ENCODE measurements at regions not wholly inside any gene's neighbourhood (a gene's known extent, or its start where the extent isn't known, plus 50 kb on each side); places are given as distances from the start of the nearest gene placed in this dataset.
"Not testable (repeated sequence)": the region's sequence is repeated elsewhere in the genome, so short reads cannot be mapped to it uniquely, and the experiment has no call there.

DNA sequence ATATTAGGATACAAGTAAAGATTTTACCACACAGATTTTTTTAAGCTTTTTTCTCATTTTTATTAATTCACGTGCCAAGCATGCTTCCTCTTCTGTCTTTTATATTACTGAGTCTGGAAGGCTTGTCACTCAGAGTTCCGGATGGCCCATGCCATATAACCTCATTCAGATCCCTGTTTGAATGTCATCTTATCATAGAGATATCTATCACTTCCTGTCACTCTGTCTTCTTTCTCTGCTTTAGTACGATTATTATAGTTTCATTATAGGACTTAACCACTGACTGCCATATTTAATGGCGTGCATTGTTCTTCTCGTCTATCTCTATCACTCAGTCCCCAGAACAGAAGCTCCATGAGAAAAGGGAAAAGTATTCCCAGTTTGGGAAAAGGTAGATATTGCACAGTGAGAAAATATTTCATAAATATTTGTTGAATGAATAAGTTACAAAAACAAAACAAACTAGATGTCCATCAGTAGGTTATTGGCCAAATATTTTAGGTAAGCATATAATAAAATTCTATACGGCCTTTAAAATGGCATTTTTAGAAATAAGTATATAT, 296.9 kb upstream of the GOT2 start:
- TF ChIP-seq, protein P1, sequence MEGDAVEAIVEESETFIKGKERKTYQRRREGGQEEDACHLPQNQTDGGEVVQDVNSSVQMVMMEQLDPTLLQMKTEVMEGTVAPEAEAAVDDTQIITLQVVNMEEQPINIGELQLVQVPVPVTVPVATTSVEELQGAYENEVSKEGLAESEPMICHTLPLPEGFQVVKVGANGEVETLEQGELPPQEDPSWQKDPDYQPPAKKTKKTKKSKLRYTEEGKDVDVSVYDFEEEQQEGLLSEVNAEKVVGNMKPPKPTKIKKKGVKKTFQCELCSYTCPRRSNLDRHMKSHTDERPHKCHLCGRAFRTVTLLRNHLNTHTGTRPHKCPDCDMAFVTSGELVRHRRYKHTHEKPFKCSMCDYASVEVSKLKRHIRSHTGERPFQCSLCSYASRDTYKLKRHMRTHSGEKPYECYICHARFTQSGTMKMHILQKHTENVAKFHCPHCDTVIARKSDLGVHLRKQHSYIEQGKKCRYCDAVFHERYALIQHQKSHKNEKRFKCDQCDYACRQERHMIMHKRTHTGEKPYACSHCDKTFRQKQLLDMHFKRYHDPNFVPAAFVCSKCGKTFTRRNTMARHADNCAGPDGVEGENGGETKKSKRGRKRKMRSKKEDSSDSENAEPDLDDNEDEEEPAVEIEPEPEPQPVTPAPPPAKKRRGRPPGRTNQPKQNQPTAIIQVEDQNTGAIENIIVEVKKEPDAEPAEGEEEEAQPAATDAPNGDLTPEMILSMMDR (IDR thresholded peaks at IDR 0.05) = no peak
- no peak for TF ChIP-seq POLR2A (IDR thresholded peaks at IDR 0.05)
- H3K27me3 ChIP-seq = no peaks in the 10 kb centered on the region
- H3K36me3 ChIP-seq = no peaks in the 10 kb centered on the region
- H3K9me3 ChIP-seq = no peaks in the 10 kb centered on the region
- no peak overlapping the region for H3K4me3 ChIP-seq
- no peak overlapping the region for H3K27ac ChIP-seq
- intact Hi-C loops (cut with DNase I; ENCODE audit: low total_unique reads) = no loop called here
- no peak for DNase-seq
- H3K4me1 ChIP-seq = no peaks in the 10 kb centered on the region

GRCh38 chr16:59021751-59022150, 287.6 kb upstream of the GOT2 start:
- intact Hi-C loops (cut with DNase I; ENCODE audit: low total_unique reads) = no loop called here
- no peak for DNase-seq
- H3K9me3 ChIP-seq = no peaks in the 10 kb centered on the region
- no peak overlapping the region for H3K4me3 ChIP-seq
- H3K4me1 ChIP-seq = no peaks in the 10 kb centered on the region
- no peaks in the 10 kb centered on the region for H3K36me3 ChIP-seq
- H3K27me3 ChIP-seq = no peaks in the 10 kb centered on the region
- TF ChIP-seq POLR2A (IDR thresholded peaks at IDR 0.05) = no peak
- TF ChIP-seq, protein P1 (IDR thresholded peaks at IDR 0.05) = no peak
- H3K27ac ChIP-seq = no peak overlapping the region

DNA sequence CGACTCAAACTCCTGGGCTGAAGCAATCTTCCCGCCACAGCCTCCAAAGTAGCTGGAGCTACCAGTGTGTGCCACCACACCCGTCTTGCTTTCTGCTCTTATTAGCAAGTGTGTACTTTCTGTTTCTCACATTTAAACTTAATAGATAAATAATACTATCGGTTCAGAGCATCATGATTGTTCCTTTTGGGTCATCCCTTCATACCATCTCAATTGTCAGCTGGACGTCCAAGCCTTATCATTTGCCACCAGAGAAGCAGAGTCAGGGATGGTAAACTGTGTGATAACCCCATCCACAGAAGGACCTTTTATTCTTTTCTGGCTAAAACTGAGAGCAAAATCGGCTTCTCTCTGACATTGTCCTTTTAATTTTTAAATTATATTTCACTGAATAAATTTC, 279.8 kb upstream of the GOT2 start:
- Histone ChIP-seq H3K27ac (no peak overlapping the region), H3K4me3 (no peak overlapping the region)
- TF ChIP-seq, protein P1 (IDR thresholded peaks at IDR 0.05) = no peak
- TF ChIP-seq POLR2A (IDR thresholded peaks at IDR 0.05) = no peak

DNA sequence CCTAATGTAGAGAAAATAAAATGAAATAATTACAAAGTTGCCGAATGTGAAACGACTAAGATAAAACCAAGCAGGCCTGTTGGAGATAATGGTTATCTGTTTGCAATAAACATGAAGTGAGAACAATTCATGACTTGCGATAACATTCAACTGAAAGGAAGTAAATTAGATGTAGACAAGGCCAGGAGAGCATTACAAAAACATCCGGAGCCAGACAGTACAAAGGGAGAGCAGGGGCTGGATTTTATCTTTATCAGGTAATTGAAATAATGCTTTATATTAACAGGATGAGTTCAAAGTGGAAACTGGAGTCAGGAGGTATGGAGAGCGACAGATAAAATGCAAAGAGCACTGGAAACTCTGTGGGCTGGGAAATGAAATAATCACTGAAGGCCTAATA, 265.6 kb upstream of the GOT2 start:
- Histone ChIP-seq H3K4me3 (no peak overlapping the region), H3K27ac (no peak overlapping the region), H3K4me1 (no peaks in the 10 kb centered on the region), H3K36me3 (no peaks in the 10 kb centered on the region), H3K27me3 (no peaks in the 10 kb centered on the region), H3K9me3 (no peaks in the 10 kb centered on the region)
- no peak for DNase-seq
- no peak for TF ChIP-seq POLR2A (IDR thresholded peaks at IDR 0.05)
- TF ChIP-seq, protein P1 (IDR thresholded peaks at IDR 0.05) = no peak
- intact Hi-C loops (cut with DNase I; ENCODE audit: low total_unique reads) = no loop called here

More for the DNA sequence above, 279.8 kb upstream of the GOT2 start:
- no peaks in the 10 kb centered on the region for H3K9me3 ChIP-seq
- H3K4me1 ChIP-seq = no peaks in the 10 kb centered on the region
- H3K36me3 ChIP-seq = no peaks in the 10 kb centered on the region
- intact Hi-C loops (cut with DNase I; ENCODE audit: low total_unique reads) = no loop called here
- DNase-seq = no peak
- H3K27me3 ChIP-seq = no peaks in the 10 kb centered on the region

DNA sequence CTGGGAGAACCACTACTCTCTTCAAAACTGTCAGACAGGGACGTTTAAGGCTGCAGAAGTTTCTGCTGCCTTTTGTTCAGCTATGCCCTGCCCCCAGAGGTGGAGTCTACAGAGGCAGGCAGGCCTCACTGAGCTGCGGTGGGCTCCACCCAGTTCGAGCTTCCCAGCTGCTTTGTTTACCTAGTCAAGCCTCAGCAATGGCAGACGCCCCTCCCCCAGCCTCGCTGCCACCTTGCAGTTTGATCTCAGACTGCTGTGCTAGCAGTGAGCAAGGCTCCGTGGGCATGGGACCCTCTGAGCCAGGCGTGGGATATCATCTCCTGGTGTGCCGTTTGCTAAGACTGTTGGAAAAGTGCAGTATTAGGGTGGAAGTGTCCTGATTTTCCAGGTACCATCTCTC, 258.6 kb upstream of the GOT2 start:
- DNase-seq; intact Hi-C loops (cut with DNase I; ENCODE audit: low total_unique reads); H3K36me3 ChIP-seq; H3K27me3 ChIP-seq; H3K4me1 ChIP-seq; H3K27ac ChIP-seq; H3K9me3 ChIP-seq; H3K4me3 ChIP-seq: not testable (repeated sequence)

DNA sequence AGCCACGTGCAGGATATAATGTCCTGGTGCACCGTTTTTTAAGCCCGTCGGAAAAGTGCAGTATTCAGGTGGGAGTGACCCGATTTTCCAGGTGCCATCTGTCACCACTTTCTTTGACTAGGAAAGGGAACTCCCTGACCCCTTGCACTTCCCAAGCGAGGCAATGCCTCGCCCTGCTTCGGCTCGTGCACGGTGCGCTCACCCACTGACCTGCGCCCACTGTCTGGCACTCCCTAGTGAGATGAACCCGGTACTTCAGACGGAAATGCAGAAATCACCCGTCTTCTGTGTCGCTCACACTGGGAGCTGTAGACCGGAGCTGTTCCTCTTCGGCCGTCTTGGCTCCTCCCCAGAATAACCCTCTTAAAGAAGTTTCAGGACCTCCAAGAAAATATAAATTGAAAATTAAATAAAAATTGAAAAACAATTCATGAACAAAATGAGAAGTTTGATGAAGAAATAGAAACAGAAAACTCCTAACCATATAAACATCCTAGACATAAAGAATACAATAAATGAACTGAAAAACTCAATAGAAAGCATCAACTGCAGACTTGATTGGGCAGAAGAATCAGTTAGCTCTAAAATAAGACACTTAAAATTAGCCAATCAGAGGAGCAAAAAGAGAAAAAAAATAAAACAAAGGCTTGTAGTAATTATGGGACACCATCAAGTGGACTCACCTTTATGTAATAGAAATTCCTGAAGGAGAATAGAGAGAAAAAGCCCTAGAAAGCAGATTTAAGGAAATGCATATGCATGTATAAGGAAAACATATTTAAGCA, 249.3 kb upstream of the GOT2 start:
- H3K4me3 ChIP-seq; H3K27ac ChIP-seq; DNase-seq; H3K4me1 ChIP-seq; H3K27me3 ChIP-seq; intact Hi-C loops (cut with DNase I; ENCODE audit: low total_unique reads); H3K36me3 ChIP-seq; H3K9me3 ChIP-seq: not testable (repeated sequence)

Measured in uterus (tissue), 3 donors.